Activated CD4-positive, alpha-beta T cell treated with anti-CD3 and anti-CD28 coated beads, Interleukin-2, amount 50 U/mL, for 24 hours (primary cell): ENCODE measurements at regions not wholly inside any gene's neighbourhood (a gene's known extent, or its start where the extent isn't known, plus 50 kb on each side); places are given as distances from the start of the nearest gene placed in this dataset.
"Not testable (repeated sequence)": the region's sequence is repeated elsewhere in the genome, so short reads cannot be mapped to it uniquely, and the experiment has no call there.

Experiments
- DNase-seq, 2 donors: peaks; one replicate each; pipeline ENCODE4 v3.0.0-alpha.2; 2020; ENCODE audit warnings: low read depth in 1 of 2, low spot score in 1 of 2

GRCh38 chr3:159756279-159757207 lies 232.1 kb upstream of the IL12A start:
- not testable (repeated sequence) for DNase-seq

- no peak for DNase-seq
Observed at GRCh38 chr3:159757341-159758060, 231.1 kb upstream of the IL12A start.

- no peak for DNase-seq
Observed at GRCh38 chr3:159760046-159760445, 228.6 kb upstream of the IL12A start.

GRCh38 chr3:159761369-159761768 lies 227.3 kb upstream of the IL12A start:
- no peak for DNase-seq

- no peak for DNase-seq
Observed at GRCh38 chr3:159761848-159762635, 226.6 kb upstream of the IL12A start.

- no peak for DNase-seq
Observed at GRCh38 chr3:159763011-159763601, 225.5 kb upstream of the IL12A start.

GRCh38 chr3:159763602-159764489 lies 224.8 kb upstream of the IL12A start:
- peak in 1 of 2 donors; percentile 7 for DNase-seq

- no peak for DNase-seq
Observed at GRCh38 chr3:159764490-159765029, 224.1 kb upstream of the IL12A start.

GRCh38 chr3:159765030-159765859 lies 223.4 kb upstream of the IL12A start:
- DNase-seq: no peak

- no peak for DNase-seq
Observed at GRCh38 chr3:159765860-159766294, 222.8 kb upstream of the IL12A start.

GRCh38 chr3:159766563-159767185 lies 222.0 kb upstream of the IL12A start:
- no peak for DNase-seq

- DNase-seq: no peak
Observed at GRCh38 chr3:159770998-159771397, 217.6 kb upstream of the IL12A start.

GRCh38 chr3:159771865-159772611 lies 216.6 kb upstream of the IL12A start:
- no peak for DNase-seq

- no peak for DNase-seq
Observed at GRCh38 chr3:159773706-159774105, 214.9 kb upstream of the IL12A start.

GRCh38 chr3:159775372-159775961 lies 213.2 kb upstream of the IL12A start:
- DNase-seq: no peak

- no peak for DNase-seq
Observed at GRCh38 chr3:159776779-159777178, 211.9 kb upstream of the IL12A start.

GRCh38 chr3:159779883-159780282 lies 208.8 kb upstream of the IL12A start:
- no peak for DNase-seq
